CD4-positive, alpha-beta T cell treated with Interleukin-12 subunit alpha and Interleukin-12 subunit beta, for 1 hour (primary cell): ENCODE measurements at regions not wholly inside any gene's neighbourhood (a gene's known extent, or its start where the extent isn't known, plus 50 kb on each side); places are given as distances from the start of the nearest gene placed in this dataset.

Source experiments
- DNase-seq: peaks from one replicate; pipeline ENCODE4 v3.0.0-alpha.2; 2020

DNA sequence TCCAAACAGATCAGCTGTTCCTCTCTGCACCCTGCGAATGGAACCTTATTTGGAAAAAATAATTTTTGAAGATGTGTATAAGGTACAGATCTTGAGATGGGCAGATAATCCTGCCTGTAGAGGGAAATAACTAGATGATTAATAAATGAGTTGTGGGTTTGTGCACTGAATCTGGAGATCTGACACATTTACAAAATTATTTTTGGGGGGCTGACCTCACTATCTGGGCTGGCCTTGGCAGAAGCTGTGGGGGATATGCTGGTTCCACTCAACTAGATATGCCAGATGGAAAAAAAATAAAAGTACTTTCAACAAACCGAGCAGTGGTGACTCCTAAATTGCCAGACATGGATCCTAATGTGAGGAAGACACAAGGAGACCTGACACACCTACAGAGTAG is 552.2 kb upstream of the AMELY start:
- no peak for DNase-seq

DNA sequence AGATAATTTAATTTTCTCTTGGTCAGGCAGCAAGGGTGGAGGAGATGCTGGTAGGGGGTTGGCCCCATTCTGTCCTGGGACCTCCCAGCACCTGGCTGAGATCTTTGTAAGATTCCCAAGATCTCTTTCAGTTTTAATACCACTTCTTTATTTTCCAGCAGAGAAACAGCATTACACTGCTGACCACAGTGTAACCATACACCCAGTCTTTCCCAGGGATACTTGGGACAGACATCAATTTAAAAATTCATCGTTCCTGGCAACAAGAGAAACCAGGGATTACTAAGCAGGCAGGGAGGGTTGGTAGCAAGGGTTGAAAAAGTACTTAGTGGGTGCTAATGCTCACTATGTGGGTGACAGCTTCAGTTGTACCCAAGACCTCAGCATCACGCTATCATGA is 551.6 kb upstream of the AMELY start:
- no peak for DNase-seq

DNA sequence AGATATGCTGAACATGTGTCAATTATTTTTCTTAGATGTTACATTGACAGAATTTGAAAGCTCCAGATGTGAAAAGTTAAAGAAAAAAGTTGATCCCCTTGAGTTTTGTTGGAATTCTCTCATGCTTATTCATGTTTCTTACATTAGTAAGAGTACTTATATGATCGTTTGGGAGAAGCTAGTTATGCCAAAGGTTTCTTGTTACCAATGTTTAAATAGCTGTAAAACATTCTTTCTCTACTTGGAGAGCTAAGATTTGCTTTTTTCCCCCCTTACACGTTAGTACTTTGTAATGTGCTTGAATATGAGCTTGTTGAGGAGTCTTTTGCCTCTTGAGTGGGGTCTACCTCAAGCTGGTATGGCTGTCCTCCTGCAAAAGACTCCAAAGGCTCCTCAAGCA is 551.1 kb upstream of the AMELY start:
- DNase-seq: no peak

DNA sequence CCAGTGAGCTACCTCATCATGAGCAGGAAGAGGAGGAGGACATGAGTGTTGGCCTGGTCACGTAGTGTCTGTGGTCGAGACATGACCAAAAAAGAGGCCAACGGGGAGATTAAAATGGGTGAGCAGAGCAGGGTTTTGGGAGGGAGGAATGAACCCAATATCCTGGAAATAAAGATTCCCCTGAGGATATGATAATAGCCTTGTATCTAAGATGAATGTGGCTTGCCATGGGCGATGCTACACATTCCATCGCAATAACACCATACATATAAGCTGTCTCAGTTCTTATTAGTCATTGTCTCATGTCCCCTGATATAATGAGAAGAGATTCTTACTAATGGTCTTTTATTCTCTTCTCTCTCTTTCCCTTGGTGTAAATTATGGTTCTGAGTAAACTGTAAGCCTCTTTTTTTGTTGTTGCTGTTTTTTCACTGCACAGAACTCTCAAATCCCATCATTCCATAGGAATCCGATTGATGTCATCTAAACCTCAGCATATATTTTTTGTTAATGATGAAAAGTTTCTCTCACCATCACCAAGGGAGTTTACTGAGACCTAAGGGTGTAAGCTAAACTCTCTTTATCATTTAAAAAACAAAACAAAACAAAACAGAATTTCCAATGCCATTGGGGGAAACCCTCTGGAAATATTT is 550.4 kb upstream of the AMELY start:
- no peak for DNase-seq

DNA sequence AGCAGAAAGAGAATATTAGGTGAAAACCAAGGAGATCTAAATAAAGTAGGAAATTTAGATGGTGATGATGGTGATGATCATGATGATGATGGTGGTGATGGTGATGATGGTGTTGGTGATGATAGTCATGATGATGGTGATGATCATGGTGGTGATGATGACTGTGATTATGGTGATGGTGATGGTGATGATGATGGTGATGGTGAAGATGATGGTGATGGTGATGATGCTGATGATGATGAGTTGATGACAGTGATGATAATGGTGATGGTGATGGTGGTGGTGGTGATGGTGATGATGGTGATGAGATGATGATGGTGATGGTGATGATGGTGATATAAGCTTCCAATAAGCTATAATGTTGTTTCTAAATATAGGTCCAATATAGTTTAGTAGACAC is 548.2 kb upstream of the AMELY start:
- no peak for DNase-seq

DNA sequence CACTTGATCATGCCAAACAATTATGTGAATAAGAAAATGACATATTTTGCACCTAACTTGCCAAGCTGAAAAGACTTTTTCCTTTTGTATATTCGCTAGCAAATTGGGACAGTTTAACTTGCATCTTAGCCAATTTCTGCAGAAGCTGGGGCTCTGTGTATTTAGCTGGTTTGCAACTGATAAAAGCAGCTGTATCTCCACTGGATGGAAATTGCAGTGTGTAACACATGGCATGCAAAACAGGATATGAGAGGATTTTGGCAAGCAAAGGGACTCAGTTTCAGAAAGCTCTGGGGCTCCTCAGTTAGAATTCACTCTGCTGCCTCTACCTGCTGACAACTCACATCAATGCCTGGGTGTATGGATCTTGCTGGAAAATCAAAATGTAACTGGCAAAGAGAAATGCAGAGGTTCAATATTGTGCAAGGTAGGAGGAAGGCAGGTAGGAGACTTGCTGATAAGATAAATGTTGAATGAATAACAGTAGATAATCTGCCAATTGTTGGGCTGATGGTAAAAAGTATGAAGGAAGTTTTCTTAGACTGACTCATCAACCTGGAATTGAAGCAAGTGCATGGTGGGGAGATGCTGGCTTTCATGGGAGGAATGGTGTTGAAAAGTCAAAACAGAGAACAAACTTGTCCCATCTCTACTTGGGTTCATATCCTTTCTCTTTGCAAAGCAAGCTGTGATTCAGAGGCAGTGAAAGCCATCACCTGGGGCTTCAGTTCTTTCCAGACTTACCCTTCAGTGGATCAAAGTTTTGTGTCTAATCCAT is 546.9 kb upstream of the AMELY start:
- no peak for DNase-seq

DNA sequence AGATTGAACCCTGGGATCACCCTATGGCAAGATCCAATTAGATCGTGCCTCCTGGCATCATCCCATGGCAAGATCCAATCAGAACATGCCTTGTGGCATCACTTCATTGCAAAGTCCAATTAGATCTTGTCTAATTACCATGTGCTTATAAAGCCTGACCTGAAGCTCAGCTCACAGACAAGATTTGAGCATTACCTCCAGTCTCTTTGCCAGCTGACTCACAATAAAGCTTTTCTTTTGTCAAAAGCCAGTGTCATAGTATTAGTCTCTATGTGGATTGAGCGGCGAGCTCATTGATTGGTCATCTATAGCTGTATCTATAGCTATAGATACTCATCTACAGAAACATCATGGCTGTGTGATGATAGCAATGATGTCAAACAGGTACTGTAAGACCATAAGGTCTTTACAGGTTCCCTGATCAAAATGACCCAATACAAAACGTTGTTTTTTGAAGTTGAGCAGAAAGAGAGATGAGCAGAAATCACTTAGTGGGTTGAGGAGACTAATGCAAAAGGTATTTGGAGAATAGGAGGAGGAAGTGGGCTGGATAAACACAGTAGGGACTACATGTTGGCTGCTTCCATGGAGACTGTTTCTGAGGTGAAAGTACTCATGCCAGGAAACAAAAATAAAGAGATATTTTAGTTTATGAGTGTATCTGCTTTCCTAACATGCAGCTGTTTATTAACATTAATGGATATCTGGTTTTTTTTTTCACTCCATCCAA is 545.9 kb upstream of the AMELY start:
- DNase-seq: no peak

DNA sequence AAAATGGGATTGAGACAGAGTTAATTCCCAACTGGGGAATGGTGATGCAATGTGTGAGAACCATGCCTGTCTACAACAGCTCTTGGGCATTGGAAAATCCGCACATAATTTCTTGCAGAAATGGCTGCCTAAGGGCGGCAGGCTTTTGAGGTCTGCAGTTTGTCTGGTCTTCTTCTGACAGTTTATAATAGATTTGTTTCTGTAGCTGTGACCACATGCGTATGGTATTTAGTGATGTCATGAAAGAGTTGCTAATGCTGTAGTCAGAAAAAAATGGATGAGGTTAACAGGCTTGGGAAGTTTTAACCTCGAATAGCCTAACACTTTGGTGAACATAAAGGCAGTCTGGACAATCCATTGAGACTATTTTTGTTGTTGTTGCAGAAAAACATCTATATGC is 544.1 kb upstream of the AMELY start:
- no peak for DNase-seq

DNA sequence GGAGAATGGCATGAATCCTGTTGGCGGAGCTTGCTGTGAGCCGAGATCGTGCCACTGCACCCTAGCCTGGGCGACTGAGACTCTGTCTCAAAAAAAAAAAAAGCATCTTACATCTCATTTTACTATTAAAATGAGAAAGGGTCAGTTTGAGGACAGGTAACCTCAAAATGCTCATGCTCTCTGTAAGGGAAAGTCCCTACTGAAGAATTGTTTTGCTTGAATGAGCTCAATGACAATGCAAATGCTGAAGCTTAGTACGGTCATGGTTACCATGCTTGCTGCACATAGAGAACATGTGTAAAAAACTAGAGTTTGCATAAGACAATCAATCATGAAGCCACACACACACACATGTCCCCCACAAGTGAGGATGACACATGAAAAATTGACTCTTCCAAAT is 541.8 kb upstream of the AMELY start:
- no peak for DNase-seq

DNA sequence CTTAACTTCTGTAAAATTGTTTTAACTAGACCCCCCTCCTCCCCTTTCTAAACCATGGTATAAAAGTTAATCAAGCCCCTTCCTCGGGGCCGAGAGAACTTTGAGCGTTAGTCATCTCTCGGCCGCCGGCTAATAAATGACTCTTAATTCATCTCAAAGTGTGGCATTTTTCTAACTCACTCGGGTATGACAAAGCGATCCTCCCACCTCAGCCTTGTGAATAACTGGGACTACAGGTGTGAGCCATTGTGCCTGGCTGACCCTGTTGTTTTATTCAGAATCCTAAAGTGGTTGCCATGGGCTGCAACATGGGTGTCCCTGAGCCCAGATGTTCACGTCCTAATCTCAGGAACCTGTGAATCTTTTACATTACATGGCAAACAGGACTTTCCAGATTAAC is 540.7 kb upstream of the AMELY start:
- DNase-seq: no peak

DNA sequence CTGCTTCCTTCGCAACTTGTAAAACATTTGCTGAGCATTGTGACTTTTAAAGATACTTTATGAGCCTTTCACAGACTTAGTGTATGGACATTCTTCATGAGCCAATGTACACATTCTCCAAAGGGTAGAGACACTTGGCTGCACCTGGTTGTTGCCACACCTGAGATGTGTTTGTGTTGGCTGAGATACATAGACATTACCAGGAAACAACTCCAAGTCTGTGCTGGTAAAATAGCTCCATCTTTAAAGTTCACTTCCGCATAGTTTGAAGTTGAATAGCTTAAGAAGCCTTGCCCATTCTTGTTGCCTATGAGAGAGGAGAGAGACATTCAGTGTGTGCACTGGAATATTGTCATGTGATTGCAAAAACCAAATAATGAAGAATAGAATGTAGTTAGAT is 538.3 kb upstream of the AMELY start:
- DNase-seq: no peak

DNA sequence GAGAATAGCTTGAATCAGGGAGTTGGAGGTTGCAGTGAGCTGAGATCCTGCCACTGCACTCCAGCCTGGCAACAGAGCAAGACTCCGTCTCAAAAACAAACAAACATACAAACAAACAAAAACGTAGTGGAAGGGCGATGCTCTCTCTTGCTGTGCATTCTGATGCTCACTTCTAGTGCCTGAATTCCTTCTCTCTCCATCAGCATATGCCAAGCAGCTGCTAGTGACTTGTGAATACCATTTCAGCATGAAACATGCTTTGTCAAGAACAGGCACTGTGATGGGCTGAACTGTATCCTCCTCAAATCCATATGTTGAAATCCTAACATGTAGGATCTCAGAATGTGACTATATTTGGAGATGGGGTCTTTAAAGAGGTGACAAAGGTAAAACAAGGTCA is 537.1 kb upstream of the AMELY start:
- DNase-seq: no peak

DNA sequence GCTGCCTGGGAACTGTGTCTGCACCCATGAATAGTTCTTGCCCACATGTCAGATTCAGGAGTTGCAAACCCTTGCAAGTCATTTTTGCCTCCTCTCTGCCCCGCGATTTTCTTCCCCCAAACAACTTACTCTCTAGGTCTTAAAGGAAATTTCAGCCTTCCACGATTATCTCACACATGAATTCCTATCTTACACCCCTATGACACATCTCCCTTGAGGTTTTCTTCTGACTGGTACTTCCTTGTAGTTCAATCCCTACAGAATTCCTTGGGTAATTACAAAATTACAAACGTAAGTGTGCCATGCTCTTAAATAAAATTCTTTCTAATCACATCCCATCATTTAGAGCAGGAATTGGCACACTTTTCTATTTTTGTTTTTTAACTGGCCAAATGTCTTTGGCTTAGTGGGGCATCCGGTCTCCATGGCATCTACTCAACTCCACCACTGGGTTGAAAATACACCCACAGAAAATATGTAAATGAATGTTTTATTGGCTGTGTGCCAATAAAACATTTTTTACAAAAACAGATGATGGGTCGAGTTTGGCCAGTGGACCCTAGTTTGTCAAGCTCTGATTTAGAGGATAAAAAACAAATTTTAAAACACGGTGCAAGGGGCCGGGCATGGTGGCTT is 536.4 kb upstream of the AMELY start:
- DNase-seq: no peak

DNA sequence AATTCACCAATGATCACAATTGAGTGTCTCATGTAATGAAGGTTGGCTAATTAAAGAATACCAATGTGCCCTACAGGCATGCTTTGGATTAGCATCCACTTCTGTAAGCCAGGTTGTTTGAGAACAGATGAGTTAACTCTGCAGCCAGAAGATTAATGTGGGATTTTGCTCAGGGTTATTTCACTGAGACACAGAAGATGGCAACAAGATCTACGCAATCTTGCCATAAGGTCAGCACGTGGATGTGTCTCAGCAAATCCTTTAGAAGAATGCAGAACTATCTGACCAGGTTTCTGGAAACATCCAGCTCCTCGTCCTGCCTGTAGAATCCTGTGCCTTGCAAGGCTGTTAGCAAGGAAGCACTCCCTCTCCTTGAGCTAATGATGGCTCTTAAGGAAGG is 532.6 kb upstream of the AMELY start:
- no peak for DNase-seq

DNA sequence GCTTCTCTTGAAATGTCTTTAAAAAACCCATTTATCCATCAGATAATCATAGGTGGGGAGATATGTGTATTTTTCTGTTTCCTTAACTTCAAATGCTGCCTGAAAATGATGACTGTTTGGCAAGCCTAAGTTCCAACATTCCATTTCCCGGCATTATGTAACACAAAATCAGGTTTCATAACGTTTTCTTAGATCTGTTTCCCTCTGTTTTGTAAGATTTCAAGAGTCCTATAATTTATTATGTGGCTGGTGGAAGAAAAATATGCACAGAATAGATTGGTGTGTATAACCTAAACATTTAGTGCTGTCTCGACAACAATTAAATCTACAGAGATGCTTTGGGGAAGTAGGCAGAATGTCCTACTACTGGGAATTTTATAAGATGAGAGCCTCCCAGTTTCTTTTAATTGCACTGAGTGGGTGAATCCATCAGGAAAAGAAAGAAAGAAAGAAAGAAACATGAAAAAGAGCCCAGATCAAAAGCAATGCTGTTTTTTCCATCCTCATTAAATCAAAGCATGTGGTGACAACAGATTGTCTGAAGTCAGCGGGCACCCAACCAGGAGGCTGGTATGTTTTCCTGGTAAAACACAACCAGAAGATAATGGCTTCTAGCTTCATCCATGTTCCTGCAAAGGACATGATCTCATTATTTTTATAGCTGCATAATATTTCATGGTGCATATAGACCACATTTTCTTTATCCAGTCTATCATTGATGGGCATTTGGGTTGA is 529.4 kb upstream of the AMELY start:
- no peak for DNase-seq

DNA sequence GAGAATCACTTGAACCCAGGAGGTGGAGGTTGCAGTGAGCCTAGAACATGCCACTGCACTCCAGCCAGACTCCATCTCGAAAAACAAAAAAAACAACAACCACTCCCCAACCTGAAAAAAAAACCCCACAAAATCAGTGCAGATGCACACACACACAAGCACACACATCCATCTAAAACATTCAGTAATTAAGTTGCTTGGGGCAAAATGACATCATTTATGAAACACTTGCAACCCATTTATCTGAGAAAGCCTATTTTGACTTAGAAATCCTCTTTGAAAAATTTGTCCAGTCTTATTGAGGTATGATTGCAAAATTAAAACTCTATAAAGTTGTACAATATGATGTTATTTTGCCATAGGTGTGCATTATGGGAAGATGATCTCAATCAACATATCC is 525.5 kb upstream of the AMELY start:
- no peak for DNase-seq

DNA sequence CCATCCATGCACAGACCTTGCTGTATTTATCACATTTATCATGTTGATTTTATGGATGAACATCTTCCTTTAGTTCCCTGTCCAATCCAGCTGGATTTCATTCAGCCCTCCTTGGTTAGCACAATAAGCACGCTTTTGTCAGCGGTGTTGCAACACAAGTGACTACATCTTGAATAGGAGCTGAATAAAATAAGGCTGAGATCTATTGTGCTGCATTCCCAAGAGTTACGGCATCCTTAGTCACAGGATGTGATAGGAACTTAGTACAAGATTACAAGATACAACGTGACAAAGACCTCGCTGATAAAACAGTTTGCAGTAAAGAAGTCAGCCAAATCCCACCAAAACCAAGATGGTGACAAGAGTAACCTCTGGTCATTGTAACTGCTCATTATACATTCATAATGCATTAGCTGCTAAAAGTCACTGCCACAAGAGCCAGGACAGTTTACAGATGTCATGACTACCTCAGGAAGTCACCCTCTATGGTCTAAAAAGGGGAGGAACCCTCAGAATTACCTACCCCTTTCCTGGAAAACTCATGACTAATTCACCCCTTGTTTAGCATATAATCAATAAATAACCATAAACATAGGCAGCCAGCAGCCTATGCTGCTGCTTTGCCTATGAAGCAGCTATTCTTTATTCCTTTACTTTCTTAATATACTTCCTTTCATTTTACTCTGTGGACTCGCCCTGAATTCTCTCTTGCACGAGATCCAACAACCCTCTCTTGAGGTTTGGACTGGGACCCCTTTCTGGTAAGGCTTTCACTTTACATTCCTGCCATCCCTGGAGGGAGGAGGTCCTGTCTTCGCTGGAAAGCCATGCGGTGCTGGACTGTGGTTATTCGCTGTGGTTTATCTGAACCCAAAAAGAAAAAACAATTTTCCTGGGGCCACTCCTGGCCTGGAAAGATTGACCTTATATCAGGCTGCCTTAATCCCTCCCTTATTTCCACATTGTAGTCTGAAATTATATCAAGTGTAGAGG is 522.6 kb upstream of the AMELY start:
- DNase-seq: no peak

DNA sequence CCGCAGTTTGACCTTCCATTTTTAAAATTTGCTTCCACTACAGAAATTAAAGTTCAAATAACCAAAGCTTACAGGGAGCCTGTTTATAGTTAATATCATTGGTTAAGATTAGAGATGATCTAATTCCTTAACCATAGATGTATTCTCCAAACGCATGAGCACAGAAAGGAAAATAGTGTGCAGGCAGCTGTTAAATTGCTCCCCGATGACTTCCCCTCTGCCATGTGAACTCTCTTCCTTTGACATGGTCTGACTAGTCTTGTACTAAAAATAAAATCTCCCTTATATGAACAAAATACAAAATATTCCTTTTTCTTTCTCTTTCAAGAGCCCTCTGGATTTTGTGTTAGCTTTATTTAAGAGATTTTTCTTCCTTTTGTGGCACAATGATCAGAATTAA is 507.6 kb upstream of the AMELY start:
- no peak for DNase-seq

DNA sequence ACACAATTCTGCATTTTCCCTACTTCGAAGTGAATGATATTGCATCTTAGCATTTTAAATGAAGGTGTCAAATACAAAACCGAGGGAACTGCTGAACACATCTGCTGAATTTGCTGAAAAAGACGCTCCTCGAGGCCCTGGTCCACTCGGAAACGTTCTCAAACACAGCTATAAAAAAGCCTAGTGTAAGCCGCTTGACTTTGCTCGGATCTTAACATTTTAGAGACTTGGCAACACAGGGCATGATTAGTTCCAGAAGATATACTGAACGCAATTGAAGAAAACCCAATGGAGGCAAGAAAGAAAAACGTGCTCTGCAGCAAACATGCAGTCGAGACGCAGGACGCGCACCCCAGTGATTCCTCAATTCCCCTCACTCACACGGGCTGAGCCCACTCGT is 506.4 kb upstream of the AMELY start:
- DNase-seq: no peak

DNA sequence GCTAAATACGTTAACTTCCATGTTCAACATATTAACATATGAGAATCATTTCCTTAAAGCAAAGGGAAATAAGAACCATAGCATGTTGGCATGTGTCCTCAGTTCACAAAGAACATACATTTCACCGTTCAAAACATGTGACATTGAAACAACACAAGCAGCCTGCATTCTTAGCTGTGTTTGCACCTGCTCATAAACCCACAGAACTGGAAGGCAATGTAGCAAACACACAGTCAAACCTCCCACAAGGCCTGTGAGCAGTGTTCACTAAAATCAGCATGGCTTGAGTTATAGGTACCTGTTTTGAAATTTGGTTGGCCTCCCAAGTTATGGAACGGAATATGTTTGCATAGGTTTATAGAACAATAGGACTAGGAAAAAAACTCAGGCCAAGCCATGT is 504.9 kb upstream of the AMELY start:
- no peak for DNase-seq

DNA sequence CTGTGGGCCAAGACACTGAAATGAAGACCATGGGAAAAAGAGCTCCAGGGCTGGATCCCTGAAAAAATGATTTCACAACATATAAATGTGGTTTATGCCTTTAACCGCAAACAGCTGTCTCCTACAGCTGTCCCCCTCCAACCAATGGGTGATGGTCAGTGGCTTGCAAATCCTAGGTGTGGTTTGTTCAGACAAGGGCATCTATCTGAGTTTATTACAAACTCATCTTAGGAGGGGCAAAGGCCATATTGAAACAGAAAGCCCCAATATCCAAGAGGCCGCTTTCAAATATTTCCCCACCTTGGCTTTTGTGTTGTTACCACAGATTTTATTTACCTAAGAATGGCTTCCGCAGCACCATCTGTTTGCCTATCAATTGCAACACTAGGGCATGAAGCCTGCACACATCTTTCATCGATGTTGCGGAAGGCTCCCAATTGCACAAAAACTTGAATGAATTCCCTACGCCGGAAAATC is 503.6 kb upstream of the AMELY start:
- DNase-seq: no peak

DNA sequence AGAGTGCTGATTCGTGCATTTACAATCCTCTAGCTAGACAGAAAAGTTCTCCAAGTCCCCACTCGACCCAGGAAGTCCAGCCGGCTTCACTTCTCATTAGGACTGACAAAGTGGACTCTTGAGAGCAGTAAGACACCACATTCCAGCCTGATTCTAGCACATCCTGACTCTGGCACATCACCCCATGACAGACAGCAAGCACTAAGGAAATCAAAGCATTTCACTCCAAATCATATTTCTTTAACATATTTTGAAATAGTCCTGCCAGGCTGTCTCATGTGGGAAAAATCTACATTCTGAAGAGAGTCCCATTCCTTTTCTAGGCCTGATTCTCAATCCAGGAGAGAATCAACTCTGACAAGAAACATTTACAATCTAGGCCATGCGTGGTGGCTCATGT is 478.5 kb upstream of the AMELY start:
- DNase-seq: no peak
